A673 (cell line): ENCODE measurements at regions not wholly inside any gene's neighbourhood (a gene's known extent, or its start where the extent isn't known, plus 50 kb on each side); places are given as distances from the start of the nearest gene placed in this dataset.

Source experiments
- CTCF ChIP-seq: fragments of 300-800, 200-600 bp; sonication (generic); conservative IDR thresholded peaks from 2 replicates; pipeline ENCODE4 v1.5.1; 2017; ENCODE audit warnings: low read depth, mild to moderate bottlenecking, antibody characterized with exemption, low read length, moderate library complexity, mixed read lengths
- EZH2 ChIP-seq: fragments of 200-600 bp; sonication (generic); IDR thresholded peaks from 2 replicates; pipeline ENCODE4 v1.6.1; 2017; ENCODE audit warnings: borderline replicate concordance, low read depth, mild to moderate bottlenecking, mixed read lengths, antibody characterized with exemption, low read length; ENCODE audit not compliant: poor library complexity, severe bottlenecking

DNA sequence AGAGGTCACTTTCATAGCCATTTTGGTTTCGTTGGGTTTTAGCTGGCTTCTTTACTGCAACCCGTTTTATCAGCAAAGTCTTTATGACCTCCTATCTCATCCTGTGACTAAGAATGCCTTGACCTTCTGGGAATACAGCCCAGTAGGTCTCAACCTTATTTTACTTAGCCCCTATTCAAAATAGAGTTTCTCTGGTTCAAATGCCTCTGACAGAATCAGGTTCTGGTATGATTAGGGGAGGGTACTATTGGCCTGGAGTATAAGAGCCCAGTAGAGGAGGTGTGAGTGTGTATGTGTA, 95.4 kb upstream of the RAB40AL start:
- no peak for TF ChIP-seq CTCF
- no peak for TF ChIP-seq EZH2
